K562 (cell line): ENCODE measurements at regions not wholly inside any gene's neighbourhood (a gene's known extent, or its start where the extent isn't known, plus 50 kb on each side); places are given as distances from the start of the nearest gene placed in this dataset.

Experiments used
- ATAC-seq: fragments of 200-7000 bp; cut with Tn5 transposase; 3 replicates; pipeline ENCODE4 v1.9.1; 2020; ENCODE audit warnings: moderate library complexity
- BruUV-seq: library from RNA; stranded (reverse); fragments of 400-500 nt; replicated peaks from 2 replicates; lab custom pipeline; 2021; lab: Mats Ljungman, UMichigan
- CTCF ChIA-PET: fragments of 300-600 bp; formaldehyde crosslinking; extraction: SDS; loops from one replicate; lab custom pipeline; 2021; ENCODE audit warnings: low intra/inter-chr PET ratio; lab: Yijun Ruan, JAX
- POLR2A ChIA-PET: fragments of 300-600, 350-650 bp; sonication (Branson Sonifier 250); formaldehyde crosslinking; extraction: SDS; loops from one replicate; lab custom pipeline; 2021; ENCODE audit warnings: antibody characterized with exemption, inconsistent platforms; lab: Yijun Ruan, JAX
- DNase-seq, 4 experiments: peaks; one replicate each; pipeline versions ENCODE4 v3.0.0 to v3.0.0-alpha.2; 2011 to 2018; ENCODE audit warnings: low spot score in 3 of 4, mixed read lengths in 3 of 4; ENCODE audit errors: extremely low read depth in 1 of 4
- FAIRE-seq: peaks from 2 replicates; lab custom pipeline; 2011; peaks lifted over from hg19 to GRCh38; lab: Jason Lieb, UNC
- H2AFZ ChIP-seq: 2 replicates; pipeline ENCODE4 v1.6.0; 2011; ENCODE audit warnings: low read depth, low read length, control low read depth, inconsistent platforms
- H3K27ac ChIP-seq: fragments of 200-600 bp; 3 replicates; pipeline ENCODE4 v1.8.0; 2011; ENCODE audit warnings: low read depth, mild to moderate bottlenecking, control low read depth, inconsistent platforms, low read length, moderate library complexity, mixed read lengths; ENCODE audit errors: extremely low read depth
- H3K27me3 ChIP-seq, 2 experiments: fragments of 300-600 bp in 1 of 2; 2 replicates in 1 of 2; 3 replicates in 1 of 2; pipeline versions ENCODE4 v1.6.0 to v1.8.0; 2011; ENCODE audit warnings: inconsistent platforms in 2 of 2, low read length in 2 of 2, mild to moderate bottlenecking in 1 of 2, mixed read lengths in 1 of 2, moderate library complexity in 1 of 2; ENCODE audit not compliant: control insufficient read depth in 2 of 2, insufficient read depth in 2 of 2
- H3K36me3 ChIP-seq: fragments of 300-600 bp; 3 replicates; pipeline ENCODE4 v1.8.0; 2011; ENCODE audit warnings: mild to moderate bottlenecking, low read length, inconsistent platforms; ENCODE audit not compliant: control insufficient read depth, insufficient read depth
- H3K4me1 ChIP-seq, 2 experiments: fragments of 200-600 bp in 1 of 2; replicated peaks in 1 of 2; 2 replicates in 1 of 2; 3 replicates in 1 of 2; pipeline versions ENCODE4 v1.5.1 to v1.8.0; 2011; ENCODE audit warnings: inconsistent platforms in 2 of 2, low read length in 2 of 2, mild to moderate bottlenecking in 1 of 2, mixed read lengths in 1 of 2, moderate library complexity in 1 of 2; ENCODE audit not compliant: control insufficient read depth in 2 of 2, insufficient read depth in 2 of 2
- H3K4me2 ChIP-seq: 2 replicates; pipeline ENCODE4 v1.6.1; 2011; ENCODE audit warnings: low read length, control low read depth, inconsistent platforms, mixed read lengths; ENCODE audit not compliant: insufficient read depth
- H3K4me3 ChIP-seq: fragments of 200-600 bp; sonication (generic), shearing (Covaris generic); 2 replicates; pipeline ENCODE4 v1.5.1; 2016; ENCODE audit warnings: control low read depth, inconsistent platforms
- H3K79me2 ChIP-seq: fragments of 200-600 bp; 3 replicates; pipeline ENCODE4 v1.8.0; 2011; ENCODE audit warnings: low read length, inconsistent platforms; ENCODE audit not compliant: control insufficient read depth, insufficient read depth
- H3K9ac ChIP-seq, 2 experiments: 2 replicates each; pipeline versions ENCODE4 v1.6.0 to v1.6.1; 2011; ENCODE audit warnings: low read depth in 2 of 2, low read length in 2 of 2, control low read depth in 1 of 2, inconsistent platforms in 1 of 2, mild to moderate bottlenecking in 1 of 2, mixed read lengths in 1 of 2; ENCODE audit not compliant: insufficient read depth in 1 of 2
- H3K9me1 ChIP-seq: one replicate; pipeline ENCODE4 v1.6.0; 2011; ENCODE audit warnings: inconsistent platforms, mild to moderate bottlenecking, low read length, moderate library complexity; ENCODE audit not compliant: control insufficient read depth, insufficient read depth
- H3K9me3 ChIP-seq: replicated peaks from 2 replicates; pipeline ENCODE4 v1.5.1; 2011; ENCODE audit warnings: low read depth, low read length, inconsistent platforms; ENCODE audit not compliant: control insufficient read depth, insufficient read depth
- H4K20me1 ChIP-seq: replicated peaks from 2 replicates; pipeline ENCODE4 v1.6.1; 2011; ENCODE audit warnings: low read length, inconsistent platforms, mixed read lengths; ENCODE audit not compliant: control insufficient read depth, insufficient read depth
- CEBPG ChIP-seq, 3 experiments: fragments of 200-800 bp in 1 of 3; sonication (Bioruptor generic) in 1 of 3; sonication (generic) in 1 of 3; formaldehyde crosslinking in 1 of 3; IDR thresholded peaks in 2 of 3; conservative IDR thresholded peaks in 1 of 3; 2 replicates each; pipeline versions ENCODE4 v1.6.1 to v1.8.0; 2016 to 2022; ENCODE audit warnings: missing compliant biosample characterization in 2 of 3, missing genetic modification characterization in 2 of 3, mild to moderate bottlenecking in 1 of 3, missing genetic modification reagents in 1 of 3
- OTX1 ChIP-seq: fragments of 450-650 bp; formaldehyde crosslinking; IDR thresholded peaks from 2 replicates; pipeline ENCODE4 v1.4.0; 2022; ENCODE audit warnings: mild to moderate bottlenecking
- PHB ChIP-seq: fragments of 250-450 bp; sonication (Bioruptor Pico); IDR thresholded peaks from 2 replicates; pipeline ENCODE4 v1.5.0; 2021
- WGBS: fragments of 100-300 bp; shearing (Covaris generic); methylation state at CpG from one replicate; pipeline ENCODE4 v1.1.6; 2016; ENCODE audit warnings: low coverage, mixed read lengths; ENCODE audit not compliant: insufficient coverage; ENCODE audit errors: missing lambda C conversion rate; 5-methylcytosine and 5-hydroxymethylcytosine counted together
- in situ Hi-C: fragments of 300-500 bp; cut with MboI; formaldehyde crosslinking; loops from 4 replicates; pipeline ENCODE4 v1.15.0; 2018; ENCODE audit warnings: inconsistent platforms, mixed read lengths
- intact Hi-C: fragments of 100-400 bp; cut with micrococcal nuclease; formaldehyde crosslinking; loops from 2 replicates; pipeline ENCODE4 v1.14.2; 2022

- FAIRE-seq: no peak
These were observed 375.5 kb downstream of the PCDH20 start for GRCh38 chr13:61040181-61040580.

GRCh38 chr13:61039302-61039701 is 376.3 kb downstream of the PCDH20 start:
- no peak overlapping the region for H3K4me3 ChIP-seq
- no peaks in the 10 kb centered on the region for H4K20me1 ChIP-seq
- H3K36me3 ChIP-seq: no peaks in the 10 kb centered on the region
- WGBS: 0% methylated on average over 4 of the region's 4 CpGs
- intact Hi-C loops (no loop called here), in situ Hi-C loops (no loop called here)
- no peaks in the 10 kb centered on the region for H3K9me1 ChIP-seq
- H3K79me2 ChIP-seq: no peaks in the 10 kb centered on the region
- no peaks in the 10 kb centered on the region for H3K9me3 ChIP-seq
- ChIA-PET CTCF (no interaction called here), POLR2A (interaction anchor here (0.7 kb wide), 1 partner anchor 112 kb away, joined by 3 read pairs; no protein-coding TSS in a partner anchor)
- no peak overlapping the region for H2AFZ ChIP-seq
- no peaks in the 10 kb centered on the region for H3K4me1 ChIP-seq
- DNase-seq (no peak), ATAC-seq (no peak), FAIRE-seq (no peak)
- no TSS peak for BruUV-seq
- no peaks in the 10 kb centered on the region for H3K27me3 ChIP-seq
- no peak overlapping the region for H3K9ac ChIP-seq
- TF ChIP-seq CEBPG (CRISPR knock-in tag; IDR thresholded peaks at IDR 0.05) (no peak), CEBPG (tag; conservative IDR thresholded peaks at IDR 0.05 in 1 of 2, IDR thresholded peaks at IDR 0.05 in 1 of 2) (peak in 1 of 2 experiments; percentile 52; a peak in 2 of 4 replicates), OTX1 (no peak)
- H3K27ac ChIP-seq: no peak overlapping the region
- no peak overlapping the region for H3K4me2 ChIP-seq

More at GRCh38 chr13:61040181-61040580, 375.5 kb downstream of the PCDH20 start:
- no peak overlapping the region for H2AFZ ChIP-seq
- no peak for TF ChIP-seq PHB (CRISPR knock-in tag)
- H3K9me3 ChIP-seq: no peaks in the 10 kb centered on the region
- H3K4me2 ChIP-seq: no peak overlapping the region
- H3K9me1 ChIP-seq: no peaks in the 10 kb centered on the region
- no peak overlapping the region for H3K9ac ChIP-seq
- ChIA-PET CTCF (no interaction called here), POLR2A (no interaction called here)
- DNase-seq (no peak), ATAC-seq (no peak)
- H3K4me3 ChIP-seq: no peak overlapping the region
- H3K27ac ChIP-seq: no peak overlapping the region
- no TSS peak for BruUV-seq
- in situ Hi-C loops (no loop called here), intact Hi-C loops (no loop called here)
- H3K27me3 ChIP-seq: no peaks in the 10 kb centered on the region
- no peaks in the 10 kb centered on the region for H3K36me3 ChIP-seq
- H4K20me1 ChIP-seq: no peaks in the 10 kb centered on the region
- WGBS: no CpG with 5 or more reads among the region's 2 CpGs
- no peaks in the 10 kb centered on the region for H3K4me1 ChIP-seq
- H3K79me2 ChIP-seq: no peaks in the 10 kb centered on the region
